Ovary (tissue), 7 donors: ENCODE measurements at regions not wholly inside any gene's neighbourhood (a gene's known extent, or its start where the extent isn't known, plus 50 kb on each side); places are given as distances from the start of the nearest gene placed in this dataset.

Experiments used
- DNase-seq, 5 donors: peaks; one replicate each; pipeline ENCODE4 v3.0.0-alpha.2; 2019 to 2020
- H3K27ac ChIP-seq, 2 donors: fragments of 200-600 bp; one replicate each; pipeline versions ENCODE4 v1.5.1 to v1.8.0; 2019 to 2022
- H3K27me3 ChIP-seq: fragments of 200-600 bp; one replicate; pipeline ENCODE4 v1.8.0; 2022
- H3K36me3 ChIP-seq: fragments of 200-600 bp; sonication (generic); one replicate; pipeline ENCODE4 v1.5.1; 2019
- H3K4me1 ChIP-seq: one replicate; pipeline ENCODE4 v1.8.1; 2013; ENCODE audit warnings: mild to moderate bottlenecking, moderate library complexity; ENCODE audit not compliant: insufficient read depth
- H3K4me3 ChIP-seq: fragments of 200-600 bp; sonication (generic); one replicate; pipeline ENCODE4 v1.5.1; 2017
- H3K9me3 ChIP-seq, 2 donors: fragments of 200-600 bp in 1 of 2; sonication (generic) in 1 of 2; one replicate each; pipeline versions ENCODE4 v1.5.1 to v1.8.1; 2013 to 2019; ENCODE audit warnings: mild to moderate bottlenecking in 1 of 2, moderate library complexity in 1 of 2
- EP300 ChIP-seq: sonication (generic); formaldehyde crosslinking; IDR thresholded peaks from one replicate; pipeline ENCODE4 v1.6.1; 2017; ENCODE audit warnings: antibody characterized with exemption
- POLR2A ChIP-seq: fragments of 450-650 bp; IDR thresholded peaks from one replicate; pipeline ENCODE4 v1.6.1; 2017; ENCODE audit warnings: antibody characterized with exemption, mild to moderate bottlenecking, moderate library complexity
- WGBS, 3 donors: extraction: QIAGEN DNeasy Blood & Tissue Kit in 1 of 3; methylation state at CpG; one replicate each; pipeline versions ENCODE4 v1.1.5 to v1.1.7; 2013 to 2017; 5-methylcytosine and 5-hydroxymethylcytosine counted together
- intact Hi-C, 4 donors: fragments of 100-400 bp; cut with DNase I; formaldehyde crosslinking; loops; one replicate each; pipeline versions ENCODE4 v1.11.0 to v1.15.1; 2022 to 2023
- TF ChIP-seq, protein P1 (sequence below), 3 donors: fragments of 450-650 bp in 2 of 3; fragments of 200-600 bp in 1 of 3; IDR thresholded peaks; one replicate each; pipeline versions ENCODE4 v1.5.1 to v1.8.0; 2016 to 2022; ENCODE audit warnings: antibody characterized with exemption in 3 of 3, mild to moderate bottlenecking in 1 of 3
- donor health status: DM: no; HTN: no; CAD: no; lungs with moderate emphysema.
- donor health status: DM: no; HTN: no; CAD: no.
- donor health status: Bipolar disorder and iron deficiency.
- donor health status: DM: no; HTN: no; CAD: no.
- donor health status: DM: yes; HTN: yes; CAD: no.

- H3K36me3 ChIP-seq = no peaks in the 10 kb centered on the region
- H3K9me3 ChIP-seq = no peaks in the 10 kb centered on the region
- WGBS, 3 donors = 4 to 6% (median 6%) methylated on average over 4 of the region's 4 CpGs
- no peak for DNase-seq
- H3K4me1 ChIP-seq = no peaks in the 10 kb centered on the region
- H3K27me3 ChIP-seq = no peaks in the 10 kb centered on the region
- H3K4me3 ChIP-seq = no peak overlapping the region
- H3K27ac ChIP-seq = no peak overlapping the region
- TF ChIP-seq, protein P1, sequence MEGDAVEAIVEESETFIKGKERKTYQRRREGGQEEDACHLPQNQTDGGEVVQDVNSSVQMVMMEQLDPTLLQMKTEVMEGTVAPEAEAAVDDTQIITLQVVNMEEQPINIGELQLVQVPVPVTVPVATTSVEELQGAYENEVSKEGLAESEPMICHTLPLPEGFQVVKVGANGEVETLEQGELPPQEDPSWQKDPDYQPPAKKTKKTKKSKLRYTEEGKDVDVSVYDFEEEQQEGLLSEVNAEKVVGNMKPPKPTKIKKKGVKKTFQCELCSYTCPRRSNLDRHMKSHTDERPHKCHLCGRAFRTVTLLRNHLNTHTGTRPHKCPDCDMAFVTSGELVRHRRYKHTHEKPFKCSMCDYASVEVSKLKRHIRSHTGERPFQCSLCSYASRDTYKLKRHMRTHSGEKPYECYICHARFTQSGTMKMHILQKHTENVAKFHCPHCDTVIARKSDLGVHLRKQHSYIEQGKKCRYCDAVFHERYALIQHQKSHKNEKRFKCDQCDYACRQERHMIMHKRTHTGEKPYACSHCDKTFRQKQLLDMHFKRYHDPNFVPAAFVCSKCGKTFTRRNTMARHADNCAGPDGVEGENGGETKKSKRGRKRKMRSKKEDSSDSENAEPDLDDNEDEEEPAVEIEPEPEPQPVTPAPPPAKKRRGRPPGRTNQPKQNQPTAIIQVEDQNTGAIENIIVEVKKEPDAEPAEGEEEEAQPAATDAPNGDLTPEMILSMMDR (IDR thresholded peaks at IDR 0.05) = no peak
- TF ChIP-seq EP300 (no peak), POLR2A (no peak)
- intact Hi-C loops = no loop called here
Measured at GRCh38 chr11:133711545-133711944, 133.8 kb downstream of the SPATA19 start.

- Histone ChIP-seq H3K27me3 (no peaks in the 10 kb centered on the region), H3K27ac (no peak overlapping the region), H3K9me3 (no peaks in the 10 kb centered on the region), H3K4me3 (no peak overlapping the region), H3K4me1 (no peaks in the 10 kb centered on the region), H3K36me3 (no peaks in the 10 kb centered on the region)
- WGBS, 3 donors = 35 to 60% (median 40%) methylated on average over 4 of the region's 4 CpGs
- no peak for DNase-seq
- TF ChIP-seq POLR2A (no peak), EP300 (no peak)
- TF ChIP-seq, protein P1 (IDR thresholded peaks at IDR 0.05) = no peak
- intact Hi-C loops = no loop called here
Measured at GRCh38 chr11:133710681-133711240, 134.6 kb downstream of the SPATA19 start.

- no peak for TF ChIP-seq EP300
- TF ChIP-seq POLR2A = no peak
- TF ChIP-seq, protein P1 (IDR thresholded peaks at IDR 0.05) = no peak
- H3K4me3 ChIP-seq = no peak overlapping the region
- H3K27ac ChIP-seq = no peak overlapping the region
- H3K36me3 ChIP-seq = no peaks in the 10 kb centered on the region
- H3K27me3 ChIP-seq = no peaks in the 10 kb centered on the region
- intact Hi-C loops = no loop called here
- no peaks in the 10 kb centered on the region for H3K4me1 ChIP-seq
- DNase-seq = no peak
- 76 to 93% (median 80%) methylated on average over 3 of the region's 3 CpGs for WGBS, 3 donors
- no peaks in the 10 kb centered on the region for H3K9me3 ChIP-seq
Measured at GRCh38 chr11:133710241-133710640, 135.1 kb downstream of the SPATA19 start.

- Histone ChIP-seq H3K4me3 (no peak overlapping the region), H3K27me3 (no peaks in the 10 kb centered on the region), H3K27ac (no peak overlapping the region), H3K9me3 (no peaks in the 10 kb centered on the region), H3K4me1 (no peaks in the 10 kb centered on the region), H3K36me3 (no peaks in the 10 kb centered on the region)
- TF ChIP-seq EP300 = no peak
- no peak for TF ChIP-seq POLR2A
- TF ChIP-seq, protein P1 (IDR thresholded peaks at IDR 0.05) = no peak
- DNase-seq = no peak
- intact Hi-C loops = no loop called here
- WGBS, 3 donors = 73 to 78% (median 77%) methylated on average over 5 of the region's 5 CpGs
Measured at GRCh38 chr11:133708547-133709051, 136.7 kb downstream of the SPATA19 start.
